ENCODE measurements at regions not wholly inside any gene's neighbourhood (a gene's known extent, or its start where the extent isn't known, plus 50 kb on each side); places are given as distances from the start of the nearest gene placed in this dataset.

GRCh38 chr1:94746635-94747525 is 73.3 kb upstream of the SLC44A3 start:
- TF ChIP-seq POLR2AphosphoS5 (IDR thresholded peaks at IDR 0.05; ENCODE audit: low read depth) (no peak), REST (IDR thresholded peaks at IDR 0.05; ENCODE audit: insufficient replicate concordance, low read depth) (peak; percentile 55), GABPA (IDR thresholded peaks at IDR 0.05; ENCODE audit: low read depth) (no peak), SPI1 (IDR thresholded peaks at IDR 0.05; ENCODE audit: borderline replicate concordance, low read depth) (no peak), CTCF (IDR thresholded peaks at IDR 0.05; ENCODE audit: insufficient read depth, low read length) (no peak)
- Histone ChIP-seq H3K27ac (replicated peaks) (peak overlapping the region; percentile 9; the same call in 1 of the 2 replicates), H3K27me3 (ENCODE audit: insufficient read depth, poor library complexity, severe bottlenecking) (no peaks in the 10 kb centered on the region), H3K4me3 (replicated peaks; ENCODE audit: insufficient read depth, low read length) (no peak overlapping the region)
- DNase-seq (ENCODE audit: low read depth in 1 of 2, low spot score in 1 of 2) = peak in 1 of 2 experiments; percentile 28

- H3K4me3 ChIP-seq (replicated peaks; ENCODE audit: insufficient read depth, low read length) = no peak overlapping the region
- TF ChIP-seq GABPA (IDR thresholded peaks at IDR 0.05; ENCODE audit: low read depth) = no peak
- no peak for TF ChIP-seq REST (IDR thresholded peaks at IDR 0.05; ENCODE audit: insufficient replicate concordance, low read depth)
- no peaks in the 10 kb centered on the region for H3K27me3 ChIP-seq (ENCODE audit: insufficient read depth, poor library complexity, severe bottlenecking)
- no peak for DNase-seq (ENCODE audit: low read depth in 1 of 2, low spot score in 1 of 2)
- H3K27ac ChIP-seq (replicated peaks) = no peak overlapping the region
These were observed 74.4 kb upstream of the SLC44A3 start for GRCh38 chr1:94745742-94746141.

- no peak for TF ChIP-seq SPI1 (IDR thresholded peaks at IDR 0.05; ENCODE audit: borderline replicate concordance, low read depth)
- no peak for TF ChIP-seq CTCF (IDR thresholded peaks at IDR 0.05; ENCODE audit: insufficient read depth, low read length)
- TF ChIP-seq REST (IDR thresholded peaks at IDR 0.05; ENCODE audit: insufficient replicate concordance, low read depth) = no peak
- TF ChIP-seq POLR2AphosphoS5 (IDR thresholded peaks at IDR 0.05; ENCODE audit: low read depth) = no peak
- TF ChIP-seq GABPA (IDR thresholded peaks at IDR 0.05; ENCODE audit: low read depth) = no peak
- DNase-seq (ENCODE audit: low read depth in 1 of 2, low spot score in 1 of 2) = no peak
- Histone ChIP-seq H3K4me3 (replicated peaks; ENCODE audit: insufficient read depth, low read length) (no peak overlapping the region), H3K27ac (replicated peaks) (no peak overlapping the region), H3K27me3 (ENCODE audit: insufficient read depth, poor library complexity, severe bottlenecking) (no peaks in the 10 kb centered on the region)
These were observed 76.3 kb upstream of the SLC44A3 start for GRCh38 chr1:94743862-94744261.
